Kidney epithelial cell (primary cell): ENCODE measurements at regions not wholly inside any gene's neighbourhood (a gene's known extent, or its start where the extent isn't known, plus 50 kb on each side); places are given as distances from the start of the nearest gene placed in this dataset.
"Not testable (repeated sequence)": the region's sequence is repeated elsewhere in the genome, so short reads cannot be mapped to it uniquely, and the experiment has no call there.

Experiments used
- DNase-seq: peaks from one replicate; pipeline ENCODE4 v3.0.0-alpha.2; 2010; ENCODE audit warnings: low read depth
- H3K27me3 ChIP-seq: 2 replicates; pipeline ENCODE4 v1.6.0; 2011; ENCODE audit warnings: low read length; ENCODE audit not compliant: control insufficient read depth, insufficient read depth
- H3K36me3 ChIP-seq: 2 replicates; pipeline ENCODE4 v1.5.1; 2011; ENCODE audit warnings: low read length; ENCODE audit not compliant: control insufficient read depth, insufficient read depth
- H3K4me3 ChIP-seq: 2 replicates; pipeline ENCODE4 v1.5.1; 2011; ENCODE audit warnings: low read depth, mild to moderate bottlenecking, control low read depth, low read length
- TF ChIP-seq, protein P1 (sequence below): IDR thresholded peaks from 2 replicates; pipeline ENCODE4 v1.5.1; 2011; ENCODE audit warnings: mild to moderate bottlenecking, moderate library complexity, low read length, control low read depth, inconsistent platforms; ENCODE audit not compliant: insufficient read depth, poor library complexity, severe bottlenecking

DNA sequence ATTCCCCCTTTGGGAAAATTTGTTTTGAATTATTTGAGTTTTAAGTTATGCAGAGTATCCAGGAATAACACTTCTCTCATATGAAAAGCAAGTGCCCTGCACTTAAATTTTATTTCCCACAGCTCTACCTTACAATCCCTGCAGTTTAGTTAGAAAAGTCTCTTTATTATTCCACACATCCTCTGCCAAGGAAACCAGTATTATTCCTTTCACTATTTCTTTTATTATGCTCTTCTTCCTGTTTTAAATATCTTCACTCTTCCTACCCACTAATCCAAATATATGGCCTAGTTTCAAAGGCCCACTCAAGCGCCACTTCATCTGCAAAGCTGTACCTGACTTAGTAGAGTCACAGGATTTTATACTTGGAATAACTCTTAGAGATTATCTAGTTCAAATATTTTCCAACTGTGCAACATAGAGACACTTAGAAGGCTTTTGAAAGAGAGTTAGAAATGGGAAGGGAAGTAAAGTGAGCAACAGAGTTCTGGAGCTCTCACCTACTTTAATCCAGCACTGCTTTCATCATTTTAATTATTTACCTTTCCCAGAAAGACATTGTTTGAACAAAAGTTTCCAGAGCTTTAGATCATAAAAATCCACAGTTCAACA lies 97.2 kb upstream of the LYPLAL1 start:
- Histone ChIP-seq H3K36me3 (no peaks in the 10 kb centered on the region), H3K4me3 (no peak overlapping the region), H3K27me3 (no peaks in the 10 kb centered on the region)
- no peak for DNase-seq
- TF ChIP-seq, protein P1, sequence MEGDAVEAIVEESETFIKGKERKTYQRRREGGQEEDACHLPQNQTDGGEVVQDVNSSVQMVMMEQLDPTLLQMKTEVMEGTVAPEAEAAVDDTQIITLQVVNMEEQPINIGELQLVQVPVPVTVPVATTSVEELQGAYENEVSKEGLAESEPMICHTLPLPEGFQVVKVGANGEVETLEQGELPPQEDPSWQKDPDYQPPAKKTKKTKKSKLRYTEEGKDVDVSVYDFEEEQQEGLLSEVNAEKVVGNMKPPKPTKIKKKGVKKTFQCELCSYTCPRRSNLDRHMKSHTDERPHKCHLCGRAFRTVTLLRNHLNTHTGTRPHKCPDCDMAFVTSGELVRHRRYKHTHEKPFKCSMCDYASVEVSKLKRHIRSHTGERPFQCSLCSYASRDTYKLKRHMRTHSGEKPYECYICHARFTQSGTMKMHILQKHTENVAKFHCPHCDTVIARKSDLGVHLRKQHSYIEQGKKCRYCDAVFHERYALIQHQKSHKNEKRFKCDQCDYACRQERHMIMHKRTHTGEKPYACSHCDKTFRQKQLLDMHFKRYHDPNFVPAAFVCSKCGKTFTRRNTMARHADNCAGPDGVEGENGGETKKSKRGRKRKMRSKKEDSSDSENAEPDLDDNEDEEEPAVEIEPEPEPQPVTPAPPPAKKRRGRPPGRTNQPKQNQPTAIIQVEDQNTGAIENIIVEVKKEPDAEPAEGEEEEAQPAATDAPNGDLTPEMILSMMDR: no peak

DNA sequence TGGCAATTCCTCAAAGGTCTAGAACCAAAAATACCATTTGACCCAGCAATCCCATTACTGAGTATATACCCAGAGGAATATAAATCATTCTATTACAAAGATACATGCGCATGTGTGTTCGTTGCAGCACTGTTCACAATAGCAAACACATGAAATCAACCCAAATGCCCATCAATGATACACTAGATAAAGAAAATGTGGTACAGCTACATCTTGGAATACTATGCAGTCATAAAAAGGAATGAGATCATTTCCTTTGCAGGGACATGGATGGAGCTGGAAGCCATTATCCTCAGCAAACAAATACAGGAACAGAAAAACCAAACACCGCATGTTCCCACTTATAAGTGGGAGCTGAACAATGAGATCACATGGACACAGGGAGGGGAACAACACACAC lies 95.9 kb upstream of the LYPLAL1 start:
- H3K4me3 ChIP-seq, H3K36me3 ChIP-seq, DNase-seq, H3K27me3 ChIP-seq: not testable (repeated sequence)

DNA sequence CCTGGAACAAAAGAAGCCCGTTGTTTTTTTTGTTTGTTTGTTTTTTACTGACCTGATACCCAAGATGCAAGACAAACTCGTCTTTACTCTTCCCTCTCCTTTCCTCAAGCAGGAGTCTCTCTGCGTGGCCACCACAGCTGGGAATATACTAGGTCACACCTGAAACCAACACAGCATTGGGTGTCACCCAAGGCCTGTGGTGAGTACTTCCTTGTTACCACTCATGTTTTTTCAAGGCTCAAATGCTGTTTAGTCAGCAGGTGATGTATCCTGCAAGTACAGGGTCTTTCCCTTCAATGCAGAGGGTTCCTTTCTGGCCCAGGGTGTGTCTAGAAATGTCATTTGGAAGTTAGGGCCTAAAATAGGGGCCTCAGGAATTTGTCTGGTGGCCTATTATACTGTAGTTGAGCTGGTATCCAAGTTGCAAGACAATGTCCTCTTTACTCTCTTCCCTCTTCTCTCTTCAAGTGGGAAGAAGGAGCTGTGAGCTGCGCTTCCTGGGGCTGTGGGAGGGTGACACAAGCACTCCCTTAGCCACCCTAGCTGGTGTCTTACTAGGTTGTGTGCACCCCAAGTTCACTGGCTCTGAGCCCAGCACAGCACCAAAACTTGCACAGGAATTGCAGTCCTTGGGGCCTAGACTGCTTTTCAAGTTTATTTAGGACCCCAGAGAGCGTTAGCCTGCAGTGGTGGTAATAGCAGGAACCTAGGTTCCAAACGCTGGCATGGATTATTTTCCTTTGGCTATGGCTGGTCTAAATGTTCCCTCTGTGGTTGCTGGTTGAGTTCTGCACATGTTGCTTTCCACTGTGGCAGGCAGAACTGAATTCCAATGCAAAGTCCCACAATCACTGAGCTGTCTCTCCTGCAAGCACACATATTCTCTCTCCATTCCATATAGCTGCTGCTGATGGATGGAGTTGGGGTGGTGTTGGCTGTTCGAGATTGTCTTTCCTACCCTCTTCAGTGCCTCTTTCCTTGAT lies 91.4 kb upstream of the LYPLAL1 start:
- TF ChIP-seq, protein P1: no peak
- Histone ChIP-seq H3K27me3 (no peaks in the 10 kb centered on the region), H3K4me3 (no peak overlapping the region), H3K36me3 (no peaks in the 10 kb centered on the region)
- no peak for DNase-seq

DNA sequence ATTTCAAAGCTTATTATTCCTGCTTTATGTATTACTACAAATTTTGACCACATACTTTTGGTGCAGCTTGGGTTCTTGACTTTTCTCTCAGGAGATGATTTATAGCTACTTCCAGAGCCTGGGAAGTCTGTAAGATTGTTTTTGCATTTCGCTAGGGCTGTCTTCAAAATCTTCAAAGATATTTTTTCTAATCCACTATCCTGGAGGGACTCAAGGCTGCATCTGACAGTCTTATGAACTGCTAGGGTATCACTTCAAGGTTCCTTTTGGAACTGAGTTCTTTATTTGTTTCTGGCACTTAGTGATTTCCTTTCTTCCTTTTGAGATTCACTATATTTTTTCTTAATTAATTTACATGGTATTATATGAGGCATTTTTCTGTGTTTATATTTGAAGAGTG lies 90.0 kb upstream of the LYPLAL1 start:
- Histone ChIP-seq H3K4me3 (no peak overlapping the region), H3K36me3 (no peaks in the 10 kb centered on the region), H3K27me3 (no peaks in the 10 kb centered on the region)
- TF ChIP-seq, protein P1: no peak
- no peak for DNase-seq

DNA sequence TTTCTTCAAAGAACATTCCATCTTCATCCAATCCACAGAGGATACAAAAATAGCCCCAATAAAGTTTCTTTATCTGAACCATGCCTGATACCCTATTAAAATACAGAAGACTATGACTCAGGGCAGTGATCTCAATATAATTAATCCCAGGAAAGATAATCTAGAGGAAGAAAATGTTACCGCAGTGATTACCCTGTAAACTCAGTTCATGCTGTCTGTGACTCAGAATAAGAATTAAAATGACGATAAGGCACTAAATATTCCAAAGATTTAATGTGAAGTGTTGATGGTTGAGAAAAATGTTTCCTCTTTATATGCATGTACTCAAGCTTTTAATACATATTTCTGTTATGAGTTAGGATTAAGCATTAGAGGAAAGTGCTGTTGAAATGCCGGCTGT lies 88.6 kb upstream of the LYPLAL1 start:
- Histone ChIP-seq H3K27me3 (no peaks in the 10 kb centered on the region), H3K4me3 (no peak overlapping the region), H3K36me3 (no peaks in the 10 kb centered on the region)
- TF ChIP-seq, protein P1: no peak
- DNase-seq: no peak

DNA sequence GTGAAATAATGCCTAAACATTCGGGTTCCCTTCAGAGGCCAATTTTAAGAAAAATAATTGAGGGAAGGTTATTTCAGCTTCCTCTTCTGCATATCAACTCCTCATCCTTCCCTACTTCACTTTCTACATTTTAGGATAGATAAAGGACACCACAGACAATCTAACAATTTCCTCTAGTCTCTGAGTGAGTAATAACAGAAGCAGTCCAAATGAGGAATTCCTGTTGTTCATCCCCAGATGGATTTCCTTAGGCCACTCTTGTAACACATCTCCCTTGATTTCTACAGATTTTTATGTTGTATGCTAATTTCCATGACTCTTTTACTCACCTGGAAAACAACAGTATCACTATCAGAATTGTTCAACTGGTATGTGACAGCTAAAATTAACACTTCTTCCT lies 87.7 kb upstream of the LYPLAL1 start:
- TF ChIP-seq, protein P1: no peak
- no peaks in the 10 kb centered on the region for H3K36me3 ChIP-seq
- no peaks in the 10 kb centered on the region for H3K27me3 ChIP-seq
- no peak for DNase-seq
- no peak overlapping the region for H3K4me3 ChIP-seq
